Bronchial epithelial cell (primary cell): ENCODE measurements at regions not wholly inside any gene's neighbourhood (a gene's known extent, or its start where the extent isn't known, plus 50 kb on each side); places are given as distances from the start of the nearest gene placed in this dataset.

Experiments used
- DNase-seq: peaks from one replicate; pipeline ENCODE4 v3.0.0-alpha.2; 2010; ENCODE audit warnings: low read depth
- FAIRE-seq: peaks from 2 replicates; lab custom pipeline; 2011; peaks lifted over from hg19 to GRCh38; lab: Jason Lieb, UNC
- H3K27me3 ChIP-seq: 2 replicates; pipeline ENCODE4 v1.5.1; 2011; ENCODE audit warnings: low read length; ENCODE audit not compliant: control insufficient read depth, insufficient read depth
- H3K36me3 ChIP-seq: 2 replicates; pipeline ENCODE4 v1.5.1; 2011; ENCODE audit warnings: low read length; ENCODE audit not compliant: control insufficient read depth, insufficient read depth
- H3K4me3 ChIP-seq: 2 replicates; pipeline ENCODE4 v1.5.1; 2011; ENCODE audit warnings: mild to moderate bottlenecking, low read depth, low read length, control low read depth
- CTCF ChIP-seq: IDR thresholded peaks from 2 replicates; pipeline ENCODE4 v1.5.1; 2011; ENCODE audit warnings: mild to moderate bottlenecking, moderate library complexity, low read length, control low read depth, inconsistent platforms; ENCODE audit not compliant: insufficient read depth, severe bottlenecking

GRCh38 chr11:70490723-70491558 is 92.6 kb downstream of the CTTN start:
- no peak overlapping the region for H3K4me3 ChIP-seq
- no peak for FAIRE-seq

GRCh38 chr11:70491696-70492472 is 93.6 kb downstream of the CTTN start:
- no peak for TF ChIP-seq CTCF
- FAIRE-seq (no peak), DNase-seq (no peak)
- H3K27me3 ChIP-seq, result no peaks in the 10 kb centered on the region
- H3K4me3 ChIP-seq, result no peak overlapping the region
- H3K36me3 ChIP-seq, result no peaks in the 10 kb centered on the region

More at GRCh38 chr11:70490723-70491558, 92.6 kb downstream of the CTTN start:
- Histone ChIP-seq H3K27me3 (no peaks in the 10 kb centered on the region), H3K36me3 (no peaks in the 10 kb centered on the region)
- TF ChIP-seq CTCF, result no peak
- no peak for DNase-seq

- no peaks in the 10 kb centered on the region for H3K36me3 ChIP-seq
- FAIRE-seq (no peak), DNase-seq (no peak)
- no peaks in the 10 kb centered on the region for H3K27me3 ChIP-seq
- no peak overlapping the region for H3K4me3 ChIP-seq
- TF ChIP-seq CTCF, result no peak
Measured at GRCh38 chr11:70493089-70493474, 94.8 kb downstream of the CTTN start.

GRCh38 chr11:70493891-70494290 is 95.6 kb downstream of the CTTN start:
- no peak for FAIRE-seq
- no peak for DNase-seq
- no peak overlapping the region for H3K4me3 ChIP-seq
- TF ChIP-seq CTCF, result no peak
- no peaks in the 10 kb centered on the region for H3K27me3 ChIP-seq
- H3K36me3 ChIP-seq, result no peaks in the 10 kb centered on the region

- DNase-seq (no peak), FAIRE-seq (no peak)
- no peaks in the 10 kb centered on the region for H3K27me3 ChIP-seq
- TF ChIP-seq CTCF, result no peak
- H3K36me3 ChIP-seq, result no peaks in the 10 kb centered on the region
- no peak overlapping the region for H3K4me3 ChIP-seq
Measured at GRCh38 chr11:70494559-70495350, 96.4 kb downstream of the CTTN start.
